GM21526 (cell line): ENCODE measurements at regions not wholly inside any gene's neighbourhood (a gene's known extent, or its start where the extent isn't known, plus 50 kb on each side); places are given as distances from the start of the nearest gene placed in this dataset.
"Not testable (repeated sequence)": the region's sequence is repeated elsewhere in the genome, so short reads cannot be mapped to it uniquely, and the experiment has no call there.

ENCODE experiments used
- ATAC-seq: cut with Tn5 transposase; IDR thresholded peaks from one replicate; pipeline ENCODE4 v1.9.1; 2021; ENCODE audit warnings: moderate library complexity; ENCODE audit not compliant: unreplicated experiment, low FRiP score

- ATAC-seq = no peak
Observed at GRCh38 chr3:81198216-81198615, 563.2 kb downstream of the GBE1 start.

GRCh38 chr3:81197386-81197785 is 564.1 kb downstream of the GBE1 start:
- no peak for ATAC-seq

GRCh38 chr3:81195478-81195877 is 566.0 kb downstream of the GBE1 start:
- no peak for ATAC-seq

GRCh38 chr3:81186412-81186811 is 575.0 kb downstream of the GBE1 start:
- no peak for ATAC-seq

GRCh38 chr3:81182086-81182875 is 579.2 kb downstream of the GBE1 start:
- ATAC-seq = not testable (repeated sequence)

GRCh38 chr3:81173514-81173913 is 587.9 kb downstream of the GBE1 start:
- no peak for ATAC-seq

- ATAC-seq = no peak
Observed at GRCh38 chr3:81170298-81170697, 591.1 kb downstream of the GBE1 start.

GRCh38 chr3:81164806-81165205 is 596.6 kb downstream of the GBE1 start:
- no peak for ATAC-seq

- ATAC-seq = no peak
Observed at GRCh38 chr3:81161851-81162250, 599.6 kb downstream of the GBE1 start.

- no peak for ATAC-seq
Observed at GRCh38 chr3:81161100-81161499, 600.3 kb downstream of the GBE1 start.

GRCh38 chr3:81154611-81155143 is 606.8 kb downstream of the GBE1 start:
- ATAC-seq = no peak

- no peak for ATAC-seq
Observed at GRCh38 chr3:81152156-81152555, 609.3 kb downstream of the GBE1 start.

GRCh38 chr3:81132995-81133394 is 628.5 kb downstream of the GBE1 start:
- ATAC-seq = no peak

GRCh38 chr3:81105789-81106488 is 655.5 kb downstream of the GBE1 start:
- no peak for ATAC-seq

GRCh38 chr3:81105206-81105605 is 656.2 kb downstream of the GBE1 start:
- no peak for ATAC-seq

GRCh38 chr3:81097889-81098288 is 663.6 kb downstream of the GBE1 start:
- ATAC-seq = no peak

- no peak for ATAC-seq
Observed at GRCh38 chr3:81095956-81096355, 665.5 kb downstream of the GBE1 start.

GRCh38 chr3:81094986-81095385 is 666.5 kb downstream of the GBE1 start:
- no peak for ATAC-seq

GRCh38 chr3:81087607-81088006 is 673.8 kb downstream of the GBE1 start:
- ATAC-seq = no peak

- no peak for ATAC-seq
Observed at GRCh38 chr3:81086348-81086747, 675.1 kb downstream of the GBE1 start.

GRCh38 chr3:81080608-81081007 is 680.8 kb downstream of the GBE1 start:
- ATAC-seq = no peak

GRCh38 chr3:81072591-81072990 is 688.9 kb downstream of the GBE1 start:
- no peak for ATAC-seq
